H9 (cell line): ENCODE measurements at regions not wholly inside any gene's neighbourhood (a gene's known extent, or its start where the extent isn't known, plus 50 kb on each side); places are given as distances from the start of the nearest gene placed in this dataset.

Experiments
- DNase-seq: peaks from one replicate; pipeline ENCODE4 v3.0.0-alpha.2; 2017
- H2AFZ ChIP-seq: one replicate; pipeline ENCODE4 v1.6.1; 2013; ENCODE audit warnings: mild to moderate bottlenecking, low read length, control low read depth, moderate library complexity
- H2AK5ac ChIP-seq: 2 replicates; pipeline ENCODE4 v1.6.1; 2013; ENCODE audit warnings: low read length, control low read depth, mixed read lengths; ENCODE audit not compliant: insufficient read length
- H2BK120ac ChIP-seq: one replicate; pipeline ENCODE4 v1.6.1; 2013; ENCODE audit warnings: low read depth, mild to moderate bottlenecking, low read length, control low read depth, inconsistent platforms; ENCODE audit not compliant: poor library complexity, severe bottlenecking
- H2BK12ac ChIP-seq: 2 replicates; pipeline ENCODE4 v1.6.1; 2013; ENCODE audit warnings: low read length, control low read depth, mixed read lengths, low read depth; ENCODE audit not compliant: insufficient read length
- H2BK15ac ChIP-seq: 2 replicates; pipeline ENCODE4 v1.6.1; 2013; ENCODE audit warnings: low read depth, low read length, control low read depth
- H2BK20ac ChIP-seq: one replicate; pipeline ENCODE4 v1.6.1; 2013; ENCODE audit warnings: low read depth, mild to moderate bottlenecking, low read length, control low read depth, inconsistent platforms; ENCODE audit not compliant: poor library complexity, severe bottlenecking
- H2BK5ac ChIP-seq: 2 replicates; pipeline ENCODE4 v1.6.1; 2013; ENCODE audit warnings: low read length, control low read depth, mixed read lengths; ENCODE audit not compliant: insufficient read length
- H3K14ac ChIP-seq: 2 replicates; pipeline ENCODE4 v1.6.1; 2013; ENCODE audit warnings: low read length, control low read depth; ENCODE audit not compliant: insufficient read depth
- H3K18ac ChIP-seq: 2 replicates; pipeline ENCODE4 v1.6.1; 2013; ENCODE audit warnings: low read depth, mild to moderate bottlenecking, mixed read lengths, low read length, control low read depth; ENCODE audit not compliant: insufficient read length
- H3K23ac ChIP-seq: 2 replicates; pipeline ENCODE4 v1.6.1; 2013; ENCODE audit warnings: low read length, control low read depth, mixed read lengths, low read depth; ENCODE audit not compliant: insufficient read length
- H3K23me2 ChIP-seq: 2 replicates; pipeline ENCODE4 v1.6.1; 2013; ENCODE audit warnings: low read depth, mild to moderate bottlenecking, mixed read lengths, low read length, control low read depth; ENCODE audit not compliant: insufficient read length, poor library complexity, severe bottlenecking
- H3K27ac ChIP-seq: 2 replicates; pipeline ENCODE4 v1.5.1; 2013; ENCODE audit warnings: low read length, control low read depth, mixed read lengths, low read depth; ENCODE audit not compliant: insufficient read length
- H3K27me3 ChIP-seq: 2 replicates; pipeline ENCODE4 v1.6.1; 2013; ENCODE audit warnings: low read length, control low read depth, inconsistent platforms; ENCODE audit not compliant: insufficient read depth
- H3K4ac ChIP-seq: 2 replicates; pipeline ENCODE4 v1.6.1; 2013; ENCODE audit warnings: low read depth, mild to moderate bottlenecking, control low read depth, inconsistent platforms, low read length, moderate library complexity
- H3K4me1 ChIP-seq: 2 replicates; pipeline ENCODE4 v1.6.1; 2013; ENCODE audit warnings: low read length, control low read depth, inconsistent platforms; ENCODE audit not compliant: insufficient read depth
- H3K4me2 ChIP-seq: 2 replicates; pipeline ENCODE4 v1.6.1; 2013; ENCODE audit warnings: low read length, control low read depth, mixed read lengths; ENCODE audit not compliant: insufficient read length, insufficient read depth
- H3K56ac ChIP-seq: 2 replicates; pipeline ENCODE4 v1.6.1; 2013; ENCODE audit warnings: low read depth, mild to moderate bottlenecking, mixed read lengths, low read length, control low read depth; ENCODE audit not compliant: insufficient read length
- H3K79me1 ChIP-seq: 2 replicates; pipeline ENCODE4 v1.6.1; 2013; ENCODE audit warnings: low read depth, mild to moderate bottlenecking, moderate library complexity, low read length, control low read depth, inconsistent platforms; ENCODE audit not compliant: insufficient read depth, poor library complexity, severe bottlenecking
- H3K79me2 ChIP-seq: 2 replicates; pipeline ENCODE4 v1.6.1; 2013; ENCODE audit warnings: low read length, control low read depth, inconsistent platforms; ENCODE audit not compliant: insufficient read depth
- H3K9ac ChIP-seq: 2 replicates; pipeline ENCODE4 v1.6.1; 2013; ENCODE audit warnings: low read length, control low read depth, mixed read lengths; ENCODE audit not compliant: insufficient read length; ENCODE audit errors: extremely low read depth
- H3K9me3 ChIP-seq: one replicate; pipeline ENCODE4 v1.6.1; 2013; ENCODE audit warnings: low read depth, low read length, inconsistent platforms; ENCODE audit not compliant: control insufficient read depth
- H3T11ph ChIP-seq: one replicate; pipeline ENCODE4 v1.6.1; 2013; ENCODE audit warnings: mild to moderate bottlenecking, low read length, control low read depth, inconsistent platforms
- H4K20me1 ChIP-seq: one replicate; pipeline ENCODE4 v1.6.1; 2013; ENCODE audit not compliant: control insufficient read depth, insufficient read length, insufficient read depth
- H4K5ac ChIP-seq: 2 replicates; pipeline ENCODE4 v1.6.1; 2013; ENCODE audit warnings: low read depth, mild to moderate bottlenecking, mixed read lengths, low read length, control low read depth; ENCODE audit not compliant: insufficient read length
- H4K8ac ChIP-seq: replicated peaks from 2 replicates; pipeline ENCODE4 v1.6.1; 2013; ENCODE audit warnings: low read length, control low read depth, mixed read lengths, low read depth; ENCODE audit not compliant: insufficient read length
- H4K91ac ChIP-seq: 2 replicates; pipeline ENCODE4 v1.6.1; 2013; ENCODE audit warnings: low read depth, mild to moderate bottlenecking, moderate library complexity, mixed read lengths, low read length, control low read depth; ENCODE audit not compliant: insufficient read length
- H3K27ac Mint-ChIP-seq, 3 experiments: 2 replicates in 2 of 3; 3 replicates in 1 of 3; pipeline ENCODE4 v1.8.0; 2020 to 2021; ENCODE audit warnings: mixed read lengths in 3 of 3, mild to moderate bottlenecking in 1 of 3, moderate library complexity in 1 of 3
- H3K27me3 Mint-ChIP-seq: 2 replicates; pipeline ENCODE4 v1.8.0; 2021; ENCODE audit warnings: low read depth, mild to moderate bottlenecking, moderate library complexity, mixed read lengths
- H3K36me3 Mint-ChIP-seq, 3 experiments: 2 replicates in 2 of 3; 3 replicates in 1 of 3; pipeline ENCODE4 v1.8.0; 2020 to 2021; ENCODE audit warnings: low read depth in 3 of 3, mixed read lengths in 3 of 3; ENCODE audit not compliant: insufficient read depth in 1 of 3
- H3K4me1 Mint-ChIP-seq, 2 experiments: 2 replicates each; pipeline ENCODE4 v1.8.0; 2020; ENCODE audit warnings: mixed read lengths in 2 of 2
- H3K4me3 Mint-ChIP-seq, 2 experiments: 2 replicates in 1 of 2; 3 replicates in 1 of 2; pipeline ENCODE4 v1.8.0; 2020 to 2021; ENCODE audit warnings: mild to moderate bottlenecking in 2 of 2, mixed read lengths in 2 of 2, moderate library complexity in 1 of 2
- H3K9me3 Mint-ChIP-seq, 2 experiments: 2 replicates in 1 of 2; 3 replicates in 1 of 2; pipeline ENCODE4 v1.8.0; 2020; ENCODE audit warnings: mild to moderate bottlenecking in 2 of 2, mixed read lengths in 2 of 2, moderate library complexity in 1 of 2
- CTCF ChIP-seq: fragments of 200-600 bp; sonication (generic); conservative IDR thresholded peaks from 3 replicates; pipeline ENCODE4 v1.8.0; 2021; ENCODE audit warnings: antibody characterized with exemption, mild to moderate bottlenecking
- WGBS: extraction: QIAGEN DNeasy Blood & Tissue Kit; methylation state at CpG from one replicate; pipeline ENCODE4 v1.1.7; 2013; ENCODE audit warnings: missing lambda C conversion rate, low lambda C conversion rate, mixed read lengths; ENCODE audit not compliant: insufficient read length; ENCODE audit errors: extremely low coverage; 5-methylcytosine and 5-hydroxymethylcytosine counted together

GRCh38 chr12:58732894-58733293 is 187.4 kb downstream of the LRIG3 start:
- Histone ChIP-seq H2BK120ac (no peak overlapping the region), H4K91ac (no peak overlapping the region), H3K4ac (no peak overlapping the region), H3K79me2 (no peaks in the 10 kb centered on the region), H3K23ac (no peak overlapping the region), H3K4me1 (no peaks in the 10 kb centered on the region), H3K9me3 (no peaks in the 10 kb centered on the region), H3K4me2 (no peak overlapping the region), H3K79me1 (no peaks in the 10 kb centered on the region), H2BK20ac (no peak overlapping the region), H3K14ac (no peak overlapping the region), H3K9ac (no peak overlapping the region), H2BK5ac (no peak overlapping the region), H3K56ac (no peak overlapping the region), H2AFZ (no peak overlapping the region), H3K27me3 (no peaks in the 10 kb centered on the region), H3K18ac (no peak overlapping the region), H3K23me2 (no peaks in the 10 kb centered on the region), H2BK12ac (no peak overlapping the region), H3T11ph (no peak overlapping the region), H4K8ac (no peak overlapping the region), H3K27ac (no peak overlapping the region), H4K5ac (no peak overlapping the region), H2BK15ac (no peak overlapping the region), H4K20me1 (no peaks in the 10 kb centered on the region), H2AK5ac (no peak overlapping the region)
- Mint-ChIP-seq H3K9me3 (no peaks in the 10 kb centered on the region), H3K27ac (no peak overlapping the region), H3K36me3 (no peaks in the 10 kb centered on the region), H3K4me1 (no peaks in the 10 kb centered on the region), H3K27me3 (no peaks in the 10 kb centered on the region), H3K4me3 (no peak overlapping the region)
- DNase-seq, result no peak
- no CpG with 5 or more reads among the region's 3 CpGs for WGBS
- no peak for TF ChIP-seq CTCF
